ENCODE measurements at regions not wholly inside any gene's neighbourhood (a gene's known extent, or its start where the extent isn't known, plus 50 kb on each side); places are given as distances from the start of the nearest gene placed in this dataset.
"Not testable (repeated sequence)": the region's sequence is repeated elsewhere in the genome, so short reads cannot be mapped to it uniquely, and the experiment has no call there.

- H3K27me3 ChIP-seq = no peaks in the 10 kb centered on the region
- peaks cover 0 to 18% (median 2%) of the 10 kb centered on the region in 4 donors for H3K4me1 ChIP-seq
- no peaks in the 10 kb centered on the region for H3K9me3 ChIP-seq
- WGBS, 2 donors = 95% methylated on average over 5 of the region's 5 CpGs
- H3K4me3 ChIP-seq = no peak overlapping the region
- no peaks in the 10 kb centered on the region for H3K36me3 ChIP-seq
- intact Hi-C loops (cut with DNase I) = loop anchor here (10.0 kb wide), 1 partner anchor 125 kb away; no protein-coding TSS in a partner anchor
- TF ChIP-seq POLR2AphosphoS5 (IDR thresholded peaks at IDR 0.05) = no peak
- no peak for TF ChIP-seq CTCF (IDR thresholded peaks at IDR 0.05)
- no peak for TF ChIP-seq POLR2A (IDR thresholded peaks at IDR 0.05)
- TF ChIP-seq EP300 (IDR thresholded peaks at IDR 0.05) = no peak
- no peak overlapping the region for H3K27ac ChIP-seq
- DNase-seq = no peak
These were observed 79.6 kb upstream of the FREM1 start for GRCh38 chr9:14989811-14990210.

- peaks cover 0 to 18% (median 2%) of the 10 kb centered on the region in 4 donors for H3K4me1 ChIP-seq
- H3K36me3 ChIP-seq; intact Hi-C loops (cut with DNase I); H3K27me3 ChIP-seq; H3K27ac ChIP-seq; DNase-seq; H3K9me3 ChIP-seq; H3K4me3 ChIP-seq: not testable (repeated sequence)
- 94 to 95% methylated on average over 7 of the region's 7 CpGs for WGBS, 2 donors
These were observed 79.1 kb upstream of the FREM1 start for GRCh38 chr9:14989336-14989735.

GRCh38 chr9:14987858-14988257 is 77.6 kb upstream of the FREM1 start:
- H3K27ac ChIP-seq = no peak overlapping the region
- peaks cover 0 to 8% (median 0%) of the 10 kb centered on the region in 4 donors for H3K4me1 ChIP-seq
- no peaks in the 10 kb centered on the region for H3K27me3 ChIP-seq
- 82 to 91% methylated on average over 1 of the region's 1 CpG for WGBS, 2 donors
- no peaks in the 10 kb centered on the region for H3K9me3 ChIP-seq
- H3K4me3 ChIP-seq = no peak overlapping the region
- no peaks in the 10 kb centered on the region for H3K36me3 ChIP-seq
- no peak for DNase-seq
- intact Hi-C loops (cut with DNase I) = no loop called here
- TF ChIP-seq POLR2AphosphoS5 (IDR thresholded peaks at IDR 0.05) = no peak
- no peak for TF ChIP-seq EP300 (IDR thresholded peaks at IDR 0.05)
- no peak for TF ChIP-seq CTCF (IDR thresholded peaks at IDR 0.05)
- no peak for TF ChIP-seq POLR2A (IDR thresholded peaks at IDR 0.05)

- no peak for DNase-seq
- Histone ChIP-seq H3K27ac (no peak overlapping the region), H3K27me3 (no peaks in the 10 kb centered on the region), H3K4me3 (no peak overlapping the region), H3K4me1 (no peaks in the 10 kb centered on the region), H3K36me3 (no peaks in the 10 kb centered on the region), H3K9me3 (no peaks in the 10 kb centered on the region)
- WGBS, 2 donors = 89 to 90% methylated on average over 1 of the region's 1 CpG
- intact Hi-C loops (cut with DNase I) = no loop called here
- TF ChIP-seq EP300 (IDR thresholded peaks at IDR 0.05) (no peak), POLR2AphosphoS5 (IDR thresholded peaks at IDR 0.05) (no peak), POLR2A (IDR thresholded peaks at IDR 0.05) (no peak), CTCF (IDR thresholded peaks at IDR 0.05) (no peak)
These were observed 75.2 kb upstream of the FREM1 start for GRCh38 chr9:14985419-14985818.

- H3K27ac ChIP-seq = no peak overlapping the region
- H3K9me3 ChIP-seq = no peaks in the 10 kb centered on the region
- H3K36me3 ChIP-seq = no peaks in the 10 kb centered on the region
- intact Hi-C loops (cut with DNase I) = no loop called here
- no peak overlapping the region for H3K4me3 ChIP-seq
- no peaks in the 10 kb centered on the region for H3K27me3 ChIP-seq
- WGBS, 2 donors = 17 to 67% methylated on average over 1 of the region's 1 CpG
- TF ChIP-seq POLR2AphosphoS5 (IDR thresholded peaks at IDR 0.05) (no peak), POLR2A (IDR thresholded peaks at IDR 0.05) (no peak), CTCF (IDR thresholded peaks at IDR 0.05) (no peak), EP300 (IDR thresholded peaks at IDR 0.05) (no peak)
- DNase-seq = no peak
- no peaks in the 10 kb centered on the region for H3K4me1 ChIP-seq
These were observed 73.4 kb upstream of the FREM1 start for GRCh38 chr9:14983599-14983998.

Measured in sigmoid colon (tissue), 6 donors.